Upper lobe of left lung (tissue), 4 donors: ENCODE measurements at regions not wholly inside any gene's neighbourhood (a gene's known extent, or its start where the extent isn't known, plus 50 kb on each side); places are given as distances from the start of the nearest gene placed in this dataset.

Source experiments
- CTCF ChIP-seq, 6 experiments: fragments of 450-650 bp in 4 of 6; fragments of 200-600 bp in 2 of 6; sonication (generic) in 2 of 6; IDR thresholded peaks; one replicate each; pipeline ENCODE4 v1.5.1; 2016 to 2019; ENCODE audit warnings: antibody characterized with exemption in 6 of 6
- POLR2A ChIP-seq, 4 donors: fragments of 450-650 bp; IDR thresholded peaks; one replicate each; pipeline ENCODE4 v1.5.1; 2016 to 2017; ENCODE audit warnings: antibody characterized with exemption in 4 of 4, mild to moderate bottlenecking in 2 of 4
- POLR2AphosphoS5 ChIP-seq, 2 donors: sonication (generic); formaldehyde crosslinking; IDR thresholded peaks; one replicate each; pipeline ENCODE4 v1.5.1; 2017; ENCODE audit warnings: antibody characterized with exemption in 2 of 2

- TF ChIP-seq POLR2AphosphoS5 (IDR thresholded peaks at IDR 0.05), result no peak
- TF ChIP-seq CTCF (IDR thresholded peaks at IDR 0.05), result no peak
- TF ChIP-seq POLR2A (IDR thresholded peaks at IDR 0.05), result no peak
These were observed 259.9 kb downstream of the TBC1D4 start for GRCh38 chr13:75222031-75222430.
